Activated CD4-positive, alpha-beta T cell treated with anti-CD3 and anti-CD28 coated beads, Interleukin-2, amount 10 ng/mL, durations not matched to agents 7 days and 5 days (primary cell): ENCODE measurements at regions not wholly inside any gene's neighbourhood (a gene's known extent, or its start where the extent isn't known, plus 50 kb on each side); places are given as distances from the start of the nearest gene placed in this dataset.

Experiments
- CTCF ChIA-PET: fragments of 350-600 bp; sonication (Branson Sonifier 250); formaldehyde crosslinking; loops from one replicate; lab custom pipeline; 2021; ENCODE audit warnings: antibody characterized with exemption; lab: Charles Lee
- POLR2A ChIA-PET: fragments of 350-600 bp; sonication (Branson Sonifier 250); formaldehyde crosslinking; loops from one replicate; lab custom pipeline; 2021; ENCODE audit warnings: antibody characterized with exemption; lab: Charles Lee
- DNase-seq: peaks from one replicate; pipeline ENCODE4 v3.0.0-alpha.2; 2020
- H3K27ac Mint-ChIP-seq: one replicate; pipeline ENCODE4 v1.8.0; 2021; ENCODE audit warnings: mild to moderate bottlenecking, moderate library complexity, mixed read lengths
- H3K27me3 Mint-ChIP-seq: one replicate; pipeline ENCODE4 v1.8.0; 2021; ENCODE audit warnings: mixed read lengths
- H3K36me3 Mint-ChIP-seq: one replicate; pipeline ENCODE4 v1.8.0; 2021; ENCODE audit warnings: low read depth, mixed read lengths
- H3K4me1 Mint-ChIP-seq: one replicate; pipeline ENCODE4 v1.8.0; 2021; ENCODE audit warnings: mixed read lengths
- H3K4me3 Mint-ChIP-seq: one replicate; pipeline ENCODE4 v1.8.0; 2021; ENCODE audit warnings: mild to moderate bottlenecking, moderate library complexity, mixed read lengths
- H3K9me3 Mint-ChIP-seq: one replicate; pipeline ENCODE4 v1.8.0; 2021; ENCODE audit warnings: mixed read lengths

- Mint-ChIP-seq H3K4me3 (no peak overlapping the region), H3K36me3 (no peaks in the 10 kb centered on the region), H3K27ac (no peak overlapping the region), H3K27me3 (no peaks in the 10 kb centered on the region), H3K4me1 (no peaks in the 10 kb centered on the region), H3K9me3 (peaks cover 9% of the 10 kb centered on the region)
- CTCF ChIA-PET = no interaction called here
- POLR2A ChIA-PET = no interaction called here
- DNase-seq = no peak
Measured at GRCh38 chr4:97353876-97354275, 789.4 kb downstream of the STPG2 start.

DNA sequence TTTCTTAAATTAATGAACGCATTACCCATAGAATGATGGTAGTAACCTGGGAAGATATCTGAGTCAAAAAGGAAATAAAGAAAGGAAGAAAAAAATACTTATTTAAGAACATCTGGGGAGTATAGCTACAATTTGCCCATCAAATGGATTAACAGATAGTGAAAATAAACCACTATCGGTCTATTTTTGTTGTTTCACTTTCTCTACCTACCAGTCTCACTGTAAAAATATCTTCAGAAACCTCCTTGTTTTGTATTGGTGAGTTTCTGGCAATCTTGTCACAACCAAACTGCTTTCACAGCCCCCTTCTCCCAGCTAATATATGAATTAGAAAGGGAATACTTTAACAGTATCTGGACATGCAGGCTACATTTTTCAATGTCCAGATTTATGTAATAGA lies 783.5 kb downstream of the STPG2 start:
- Mint-ChIP-seq H3K4me1 (no peaks in the 10 kb centered on the region), H3K4me3 (no peak overlapping the region), H3K9me3 (peaks cover 12% of the 10 kb centered on the region), H3K27ac (no peak overlapping the region), H3K36me3 (no peaks in the 10 kb centered on the region), H3K27me3 (no peaks in the 10 kb centered on the region)
- ChIA-PET CTCF (no interaction called here), POLR2A (no interaction called here)
- no peak for DNase-seq

GRCh38 chr4:97360733-97361132 lies 782.5 kb downstream of the STPG2 start:
- CTCF ChIA-PET = interaction anchor here (0.9 kb wide), 1 partner anchor 10 kb away, joined by 3 read pairs; no protein-coding TSS in a partner anchor
- Mint-ChIP-seq H3K27me3 (no peaks in the 10 kb centered on the region), H3K27ac (no peak overlapping the region), H3K4me3 (no peak overlapping the region), H3K36me3 (no peaks in the 10 kb centered on the region), H3K4me1 (no peaks in the 10 kb centered on the region), H3K9me3 (peaks cover 12% of the 10 kb centered on the region)
- POLR2A ChIA-PET = no interaction called here
- no peak for DNase-seq

DNA sequence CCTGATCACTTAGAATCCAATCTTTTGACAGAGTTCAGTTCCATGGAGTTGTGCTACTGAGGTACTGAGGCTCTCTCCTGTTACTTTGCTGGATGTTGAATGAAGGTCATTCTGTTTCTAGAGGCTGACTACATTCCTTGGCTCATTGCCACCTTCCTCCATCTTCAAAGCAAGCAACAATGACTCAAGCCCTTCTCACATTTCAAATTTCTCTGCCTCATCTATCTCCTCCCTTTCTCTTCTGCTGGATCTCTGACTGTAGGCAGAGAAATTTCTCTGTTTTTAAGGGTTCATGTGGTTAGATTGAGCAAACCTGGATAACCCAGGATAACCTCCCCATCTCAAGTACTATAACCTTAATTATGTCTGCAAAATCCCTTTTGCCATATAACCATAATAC lies 775.4 kb downstream of the STPG2 start:
- no peaks in the 10 kb centered on the region for H3K4me1 Mint-ChIP-seq

GRCh38 chr4:97370568-97370967 lies 772.7 kb downstream of the STPG2 start:
- POLR2A ChIA-PET = no interaction called here
- Mint-ChIP-seq H3K36me3 (no peaks in the 10 kb centered on the region), H3K9me3 (peaks cover 14% of the 10 kb centered on the region), H3K27ac (no peak overlapping the region), H3K27me3 (no peaks in the 10 kb centered on the region), H3K4me3 (no peak overlapping the region), H3K4me1 (no peaks in the 10 kb centered on the region)
- CTCF ChIA-PET = no interaction called here
- DNase-seq = no peak

More for the DNA sequence above, 775.4 kb downstream of the STPG2 start:
- H3K27ac Mint-ChIP-seq = no peak overlapping the region
- peaks cover 14% of the 10 kb centered on the region for H3K9me3 Mint-ChIP-seq
- ChIA-PET CTCF (no interaction called here), POLR2A (no interaction called here)
- DNase-seq = no peak
- H3K36me3 Mint-ChIP-seq = no peaks in the 10 kb centered on the region
- no peak overlapping the region for H3K4me3 Mint-ChIP-seq
- no peaks in the 10 kb centered on the region for H3K27me3 Mint-ChIP-seq

- no peaks in the 10 kb centered on the region for H3K36me3 Mint-ChIP-seq
- H3K4me3 Mint-ChIP-seq = no peak overlapping the region
- no peak overlapping the region for H3K27ac Mint-ChIP-seq
- ChIA-PET CTCF (no interaction called here), POLR2A (no interaction called here)
- no peak for DNase-seq
- H3K9me3 Mint-ChIP-seq = peaks cover 11% of the 10 kb centered on the region
- no peaks in the 10 kb centered on the region for H3K4me1 Mint-ChIP-seq
- no peaks in the 10 kb centered on the region for H3K27me3 Mint-ChIP-seq
Measured at GRCh38 chr4:97374526-97374925, 768.8 kb downstream of the STPG2 start.

GRCh38 chr4:97386969-97387368 lies 756.3 kb downstream of the STPG2 start:
- no peaks in the 10 kb centered on the region for H3K9me3 Mint-ChIP-seq

GRCh38 chr4:97394653-97395052 lies 748.6 kb downstream of the STPG2 start:
- no peaks in the 10 kb centered on the region for H3K4me1 Mint-ChIP-seq
- CTCF ChIA-PET = no interaction called here
- no peak overlapping the region for H3K4me3 Mint-ChIP-seq
- H3K27ac Mint-ChIP-seq = no peak overlapping the region
- no peak for DNase-seq
- no peaks in the 10 kb centered on the region for H3K36me3 Mint-ChIP-seq
- no peaks in the 10 kb centered on the region for H3K27me3 Mint-ChIP-seq
- peaks cover 5% of the 10 kb centered on the region for H3K9me3 Mint-ChIP-seq
- POLR2A ChIA-PET = no interaction called here

More at GRCh38 chr4:97386969-97387368, 756.3 kb downstream of the STPG2 start:
- Mint-ChIP-seq H3K36me3 (no peaks in the 10 kb centered on the region), H3K4me1 (no peaks in the 10 kb centered on the region), H3K27ac (no peak overlapping the region), H3K27me3 (no peaks in the 10 kb centered on the region), H3K4me3 (no peak overlapping the region)
- CTCF ChIA-PET = no interaction called here
- POLR2A ChIA-PET = no interaction called here
- DNase-seq = no peak

DNA sequence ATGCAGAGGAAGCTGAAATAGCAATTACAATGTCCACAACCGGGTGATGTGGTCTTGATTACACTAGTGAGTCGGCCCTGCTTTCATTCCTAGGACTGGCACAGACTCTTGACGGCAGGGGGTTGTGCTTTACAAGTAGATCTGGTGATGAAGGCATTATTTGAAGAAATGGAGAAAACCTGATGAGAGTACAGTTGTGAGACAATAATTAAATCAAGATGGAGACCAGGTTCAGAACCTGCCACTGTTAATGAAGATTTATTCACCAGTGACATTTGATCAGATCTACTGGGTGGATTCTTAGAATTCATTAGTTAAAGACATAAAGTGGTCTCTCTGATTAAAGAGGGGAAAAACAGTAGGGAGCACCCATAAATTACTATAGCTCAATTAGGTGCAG lies 747.2 kb downstream of the STPG2 start:
- ChIA-PET POLR2A (no interaction called here), CTCF (no interaction called here)
- Mint-ChIP-seq H3K27ac (no peak overlapping the region), H3K4me3 (no peak overlapping the region), H3K36me3 (no peaks in the 10 kb centered on the region), H3K27me3 (no peaks in the 10 kb centered on the region), H3K9me3 (peaks cover 5% of the 10 kb centered on the region), H3K4me1 (no peaks in the 10 kb centered on the region)
- DNase-seq = no peak

DNA sequence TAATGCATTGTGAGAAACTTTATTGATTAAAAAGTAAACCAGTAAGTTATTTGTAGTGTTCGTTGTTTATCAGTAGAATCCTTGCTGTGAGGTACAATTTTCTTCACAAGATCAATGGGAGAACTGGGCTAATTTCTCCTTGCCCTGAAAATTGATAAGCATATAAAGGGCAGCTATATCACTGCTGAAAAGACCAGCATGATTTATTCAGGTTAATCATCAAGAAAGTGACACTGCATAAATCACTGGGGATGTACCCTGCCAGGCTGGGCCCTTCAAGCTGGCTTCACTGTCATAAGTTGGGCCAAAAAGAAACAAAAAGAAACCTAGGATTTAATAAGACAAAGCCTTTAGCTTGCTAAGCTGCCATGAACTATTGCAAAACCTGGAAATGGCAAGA lies 746.7 kb downstream of the STPG2 start:
- no peak for DNase-seq
- Mint-ChIP-seq H3K4me3 (no peak overlapping the region), H3K4me1 (no peaks in the 10 kb centered on the region), H3K27ac (no peak overlapping the region), H3K27me3 (no peaks in the 10 kb centered on the region), H3K36me3 (no peaks in the 10 kb centered on the region), H3K9me3 (peaks cover 5% of the 10 kb centered on the region)
- ChIA-PET POLR2A (no interaction called here), CTCF (no interaction called here)

DNA sequence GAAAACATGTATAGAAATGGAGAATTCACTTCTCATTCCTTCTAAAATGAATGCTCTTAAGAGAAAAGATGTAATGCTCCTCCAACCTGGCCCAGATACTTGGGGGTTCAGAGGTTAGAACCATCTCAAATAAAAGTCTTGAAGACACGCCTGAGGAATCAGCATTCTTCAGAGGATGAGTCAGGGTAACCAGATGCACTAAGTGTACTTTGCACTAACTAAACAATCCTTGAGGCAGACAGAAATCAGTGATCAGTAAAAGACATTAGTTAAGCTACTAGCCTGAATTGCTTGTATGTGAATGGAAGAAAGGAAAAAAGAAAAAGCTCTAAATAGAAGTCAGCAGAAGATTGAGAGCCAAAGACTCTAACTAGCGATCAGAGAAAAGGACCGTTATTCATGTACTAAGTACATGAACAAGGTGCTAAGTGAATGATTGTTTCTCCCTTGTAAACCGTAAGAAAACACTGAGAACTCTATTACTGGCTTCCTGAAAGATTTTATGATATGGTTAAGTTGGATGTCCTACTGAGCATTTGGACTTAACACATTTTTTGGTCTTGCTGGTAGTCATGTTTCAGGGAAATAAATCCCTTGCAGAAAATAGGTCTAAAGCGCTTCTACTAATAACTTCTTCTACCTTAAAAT lies 738.3 kb downstream of the STPG2 start:
- Mint-ChIP-seq H3K4me3 (no peak overlapping the region), H3K27ac (no peak overlapping the region), H3K4me1 (no peaks in the 10 kb centered on the region), H3K9me3 (peaks cover 10% of the 10 kb centered on the region), H3K27me3 (no peaks in the 10 kb centered on the region), H3K36me3 (no peaks in the 10 kb centered on the region)
- DNase-seq = no peak
- ChIA-PET CTCF (no interaction called here), POLR2A (no interaction called here)

GRCh38 chr4:97411356-97411755 lies 731.9 kb downstream of the STPG2 start:
- CTCF ChIA-PET = no interaction called here
- DNase-seq = no peak
- H3K27ac Mint-ChIP-seq = no peak overlapping the region
- H3K4me3 Mint-ChIP-seq = no peak overlapping the region
- peaks cover 11% of the 10 kb centered on the region for H3K9me3 Mint-ChIP-seq
- POLR2A ChIA-PET = no interaction called here
- H3K36me3 Mint-ChIP-seq = no peaks in the 10 kb centered on the region
- H3K27me3 Mint-ChIP-seq = no peaks in the 10 kb centered on the region
- no peaks in the 10 kb centered on the region for H3K4me1 Mint-ChIP-seq

GRCh38 chr4:97412331-97412730 lies 730.9 kb downstream of the STPG2 start:
- peaks cover 11% of the 10 kb centered on the region for H3K9me3 Mint-ChIP-seq
- no peaks in the 10 kb centered on the region for H3K27me3 Mint-ChIP-seq
- H3K4me3 Mint-ChIP-seq = no peak overlapping the region
- H3K4me1 Mint-ChIP-seq = no peaks in the 10 kb centered on the region
- no peak for DNase-seq
- no peak overlapping the region for H3K27ac Mint-ChIP-seq
- CTCF ChIA-PET = interaction anchor here (0.7 kb wide), 1 partner anchor 19 kb away, joined by 3 read pairs; no protein-coding TSS in a partner anchor
- no peaks in the 10 kb centered on the region for H3K36me3 Mint-ChIP-seq
- POLR2A ChIA-PET = no interaction called here

- POLR2A ChIA-PET = no interaction called here
- H3K36me3 Mint-ChIP-seq = no peaks in the 10 kb centered on the region
- no peaks in the 10 kb centered on the region for H3K27me3 Mint-ChIP-seq
- CTCF ChIA-PET = interaction anchor here (0.7 kb wide), 1 partner anchor 855 kb away, joined by 3 read pairs; no protein-coding TSS in a partner anchor
- no peak overlapping the region for H3K27ac Mint-ChIP-seq
- no peak overlapping the region for H3K4me3 Mint-ChIP-seq
- no peak for DNase-seq
- H3K4me1 Mint-ChIP-seq = no peaks in the 10 kb centered on the region
- peaks cover 14% of the 10 kb centered on the region for H3K9me3 Mint-ChIP-seq
Measured at GRCh38 chr4:97414161-97414560, 729.1 kb downstream of the STPG2 start.
